GM23248 (cell line): ENCODE measurements at regions not wholly inside any gene's neighbourhood (a gene's known extent, or its start where the extent isn't known, plus 50 kb on each side); places are given as distances from the start of the nearest gene placed in this dataset.

ENCODE experiments used
- DNase-seq: peaks from one replicate; pipeline ENCODE4 v3.0.0-alpha.2; 2015
- H2AFZ ChIP-seq: fragments of 200-600 bp; sonication (generic); 2 replicates; pipeline ENCODE4 v1.6.1; 2016; ENCODE audit warnings: antibody characterized with exemption
- H3F3A ChIP-seq: fragments of 200-600 bp; sonication (generic); 2 replicates; pipeline ENCODE4 v1.6.1; 2016; ENCODE audit warnings: mild to moderate bottlenecking, antibody characterized with exemption, mixed run types; ENCODE audit not compliant: insufficient read depth
- H3K27ac ChIP-seq: fragments of 200-600 bp; sonication (generic); 2 replicates; pipeline ENCODE4 v1.5.1; 2016; ENCODE audit warnings: mild to moderate bottlenecking
- H3K27me3 ChIP-seq: fragments of 200-600 bp; sonication (generic); replicated peaks from 2 replicates; pipeline ENCODE4 v1.6.1; 2016; ENCODE audit warnings: mild to moderate bottlenecking; ENCODE audit not compliant: insufficient read depth
- H3K36me3 ChIP-seq: fragments of 200-600 bp; sonication (generic); 2 replicates; pipeline ENCODE4 v1.6.1; 2016; ENCODE audit warnings: low read depth, mild to moderate bottlenecking
- H3K4me1 ChIP-seq: fragments of 200-600 bp; sonication (generic); 2 replicates; pipeline ENCODE4 v1.6.1; 2016; ENCODE audit warnings: mild to moderate bottlenecking; ENCODE audit not compliant: insufficient read depth
- H3K4me2 ChIP-seq: fragments of 200-600 bp; sonication (generic); one replicate; pipeline ENCODE4 v1.6.1; 2016; ENCODE audit warnings: mild to moderate bottlenecking; ENCODE audit not compliant: unreplicated experiment
- H3K4me3 ChIP-seq: fragments of 200-600 bp; sonication (generic); 2 replicates; pipeline ENCODE4 v1.5.1; 2016; ENCODE audit warnings: mild to moderate bottlenecking
- H3K79me2 ChIP-seq: fragments of 200-600 bp; sonication (generic); 2 replicates; pipeline ENCODE4 v1.6.1; 2016; ENCODE audit warnings: mild to moderate bottlenecking; ENCODE audit not compliant: insufficient read depth
- H3K9ac ChIP-seq: fragments of 200-600 bp; sonication (generic); 2 replicates; pipeline ENCODE4 v1.6.1; 2016; ENCODE audit warnings: mild to moderate bottlenecking
- H3K9me2 ChIP-seq: fragments of 200-600 bp; sonication (generic); 2 replicates; pipeline ENCODE4 v1.6.1; 2016; ENCODE audit warnings: mixed run types, mild to moderate bottlenecking, moderate library complexity; ENCODE audit not compliant: insufficient read depth
- H3K9me3 ChIP-seq: fragments of 200-600 bp; sonication (generic); one replicate; pipeline ENCODE4 v1.6.1; 2017; ENCODE audit warnings: low read depth
- H4K20me1 ChIP-seq: fragments of 200-600 bp; sonication (generic); 2 replicates; pipeline ENCODE4 v1.6.0; 2016; ENCODE audit not compliant: insufficient read depth
- EZH2 ChIP-seq: fragments of 200-600 bp; sonication (generic); IDR thresholded peaks from 2 replicates; pipeline ENCODE4 v1.6.1; 2018; ENCODE audit warnings: antibody characterized with exemption, mild to moderate bottlenecking; ENCODE audit not compliant: insufficient read depth, poor library complexity, severe bottlenecking
- EZH2phosphoT487 ChIP-seq: fragments of 200-600 bp; sonication (generic); IDR thresholded peaks from 2 replicates; pipeline ENCODE4 v1.6.1; 2018; ENCODE audit warnings: antibody characterized with exemption, moderate library complexity, mild to moderate bottlenecking, low read depth; ENCODE audit not compliant: insufficient read depth
- WGBS, 2 experiments: methylation state at CpG; one replicate each; pipeline ENCODE4 v1.1.6; 2015 to 2017; ENCODE audit warnings: low lambda C conversion rate in 2 of 2, low coverage in 1 of 2; ENCODE audit errors: missing lambda C conversion rate in 2 of 2; 5-methylcytosine and 5-hydroxymethylcytosine counted together
- in situ Hi-C: fragments of 300-500 bp; cut with MboI; formaldehyde crosslinking; loops from 2 replicates; pipeline ENCODE4 v1.15.0; 2020

DNA sequence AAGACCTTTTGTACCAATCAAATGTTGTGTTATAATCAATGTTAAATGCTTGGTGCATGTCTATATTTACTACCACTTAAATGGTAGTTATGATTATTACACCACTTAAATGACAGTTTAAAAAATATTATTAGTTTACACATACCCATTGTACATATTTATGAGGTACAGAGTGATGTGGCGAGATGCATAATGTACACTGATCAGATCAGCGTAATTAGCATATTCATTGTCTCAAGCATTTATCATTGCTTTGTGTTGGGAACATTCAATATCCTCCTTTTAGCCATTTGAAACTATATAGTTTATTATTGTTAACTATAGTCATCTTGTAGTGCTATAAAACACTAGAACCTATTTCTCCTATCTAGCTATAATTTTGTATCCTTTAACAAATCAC, 434.4 kb upstream of the ACTBL2 start:
- H3F3A ChIP-seq: no peaks in the 10 kb centered on the region
- H3K27ac ChIP-seq: no peak overlapping the region
- H3K9ac ChIP-seq: no peak overlapping the region
- WGBS, 2 experiments: 44 to 46% methylated on average over 2 of the region's 2 CpGs
- H3K79me2 ChIP-seq: no peaks in the 10 kb centered on the region
- H3K9me2 ChIP-seq: no peaks in the 10 kb centered on the region
- no peak for DNase-seq
- H3K4me1 ChIP-seq: no peaks in the 10 kb centered on the region
- TF ChIP-seq EZH2phosphoT487: no peak
- no peak for TF ChIP-seq EZH2
- no peaks in the 10 kb centered on the region for H4K20me1 ChIP-seq
- no peaks in the 10 kb centered on the region for H3K9me3 ChIP-seq
- no peak overlapping the region for H3K4me3 ChIP-seq
- H3K4me2 ChIP-seq: no peak overlapping the region
- no peaks in the 10 kb centered on the region for H3K36me3 ChIP-seq
- no peaks in the 10 kb centered on the region for H3K27me3 ChIP-seq
- H2AFZ ChIP-seq: no peak overlapping the region
- in situ Hi-C loops: no loop called here

GRCh38 chr5:57915536-57915935, 432.9 kb upstream of the ACTBL2 start:
- Histone ChIP-seq H3K9me2 (no peaks in the 10 kb centered on the region), H3K4me2 (no peak overlapping the region), H3K4me1 (no peaks in the 10 kb centered on the region), H3K4me3 (no peak overlapping the region), H4K20me1 (no peaks in the 10 kb centered on the region), H2AFZ (no peak overlapping the region), H3K36me3 (no peaks in the 10 kb centered on the region), H3K9me3 (no peaks in the 10 kb centered on the region), H3K27ac (no peak overlapping the region), H3K27me3 (no peaks in the 10 kb centered on the region), H3K9ac (no peak overlapping the region), H3K79me2 (no peaks in the 10 kb centered on the region), H3F3A (no peaks in the 10 kb centered on the region)
- in situ Hi-C loops: no loop called here
- no peak for TF ChIP-seq EZH2
- TF ChIP-seq EZH2phosphoT487: no peak
- WGBS, 2 experiments: 43% methylated on average over 3 of the region's 3 CpGs
- no peak for DNase-seq

- TF ChIP-seq EZH2: no peak
- TF ChIP-seq EZH2phosphoT487: no peak
- Histone ChIP-seq H3K79me2 (no peaks in the 10 kb centered on the region), H3K9me3 (no peaks in the 10 kb centered on the region), H3K9me2 (no peaks in the 10 kb centered on the region), H4K20me1 (no peaks in the 10 kb centered on the region), H3K4me3 (no peak overlapping the region), H3K27ac (no peak overlapping the region), H3K36me3 (no peaks in the 10 kb centered on the region), H3K9ac (no peak overlapping the region), H3K4me1 (no peaks in the 10 kb centered on the region), H3F3A (no peaks in the 10 kb centered on the region), H2AFZ (no peak overlapping the region), H3K4me2 (no peak overlapping the region), H3K27me3 (no peaks in the 10 kb centered on the region)
- in situ Hi-C loops: no loop called here
- no peak for DNase-seq
- 55 to 62% methylated on average over 2 of the region's 2 CpGs for WGBS, 2 experiments
Observed at GRCh38 chr5:57911438-57911837, 428.8 kb upstream of the ACTBL2 start.

DNA sequence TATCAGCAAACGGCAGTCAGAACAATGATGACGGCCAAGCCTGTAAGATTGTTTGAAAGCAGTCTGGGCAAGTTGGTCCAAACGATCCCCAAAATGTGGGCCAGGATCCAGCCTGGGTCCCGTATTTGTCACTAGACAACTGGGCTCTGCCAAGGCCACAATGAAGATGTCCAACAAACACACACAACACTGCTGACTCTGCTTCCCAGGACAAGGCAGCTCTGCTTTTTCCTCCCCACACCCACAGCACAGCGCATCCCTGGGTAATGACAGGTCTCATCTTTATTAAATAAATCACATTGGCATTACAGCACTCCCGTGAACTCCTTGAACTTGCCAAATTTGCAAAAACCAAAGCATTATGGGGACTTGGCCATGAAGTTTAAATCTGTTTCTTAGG, 424.1 kb upstream of the ACTBL2 start:
- Histone ChIP-seq H3K27ac (no peak overlapping the region), H3K27me3 (no peaks in the 10 kb centered on the region), H3K9me3 (no peaks in the 10 kb centered on the region), H4K20me1 (no peaks in the 10 kb centered on the region), H3K4me1 (no peaks in the 10 kb centered on the region), H3K79me2 (no peaks in the 10 kb centered on the region), H3K4me3 (no peak overlapping the region), H3F3A (no peaks in the 10 kb centered on the region), H3K4me2 (no peak overlapping the region), H3K36me3 (no peaks in the 10 kb centered on the region), H3K9me2 (no peaks in the 10 kb centered on the region), H2AFZ (no peak overlapping the region), H3K9ac (no peak overlapping the region)
- DNase-seq: no peak
- 54 to 55% methylated on average over 6 of the region's 6 CpGs for WGBS, 2 experiments
- in situ Hi-C loops: no loop called here
- TF ChIP-seq EZH2 (no peak), EZH2phosphoT487 (no peak)

- in situ Hi-C loops: no loop called here
Observed at GRCh38 chr5:57903458-57903857, 420.8 kb upstream of the ACTBL2 start.

More at GRCh38 chr5:57903458-57903857, 420.8 kb upstream of the ACTBL2 start:
- no peak overlapping the region for H3K27ac ChIP-seq
- DNase-seq: no peak
- H2AFZ ChIP-seq: no peak overlapping the region
- H4K20me1 ChIP-seq: no peaks in the 10 kb centered on the region
- no peaks in the 10 kb centered on the region for H3K9me2 ChIP-seq
- H3K4me1 ChIP-seq: no peaks in the 10 kb centered on the region
- H3K9me3 ChIP-seq: no peaks in the 10 kb centered on the region
- no peaks in the 10 kb centered on the region for H3K27me3 ChIP-seq
- no peak overlapping the region for H3K4me3 ChIP-seq
- H3K9ac ChIP-seq: no peak overlapping the region
- no peak overlapping the region for H3K4me2 ChIP-seq
- no peaks in the 10 kb centered on the region for H3F3A ChIP-seq
- H3K36me3 ChIP-seq: no peaks in the 10 kb centered on the region
- TF ChIP-seq EZH2: no peak
- TF ChIP-seq EZH2phosphoT487: no peak
- H3K79me2 ChIP-seq: no peaks in the 10 kb centered on the region
